ENCODE measurements at regions not wholly inside any gene's neighbourhood (a gene's known extent, or its start where the extent isn't known, plus 50 kb on each side); places are given as distances from the start of the nearest gene placed in this dataset.
A peak's percentile ranks its signal among the peaks of the same experiment; 100 is the strongest.

GRCh38 chr3:160130071-160130470, 95.2 kb upstream of the C3orf80 start:
- no peak for DNase-seq (ENCODE audit: low read depth)

GRCh38 chr3:160130950-160131349, 94.3 kb upstream of the C3orf80 start:
- peak; percentile 32 for DNase-seq (ENCODE audit: low read depth)

- DNase-seq (ENCODE audit: low read depth) = peak; percentile 31
Observed at GRCh38 chr3:160132226-160132625, 93.0 kb upstream of the C3orf80 start.

GRCh38 chr3:160133757-160134156, 91.5 kb upstream of the C3orf80 start:
- no peak for DNase-seq (ENCODE audit: low read depth)

GRCh38 chr3:160134454-160134853, 90.8 kb upstream of the C3orf80 start:
- DNase-seq (ENCODE audit: low read depth) = no peak

- peak; percentile 71 for DNase-seq (ENCODE audit: low read depth)
Observed at GRCh38 chr3:160134964-160135363, 90.3 kb upstream of the C3orf80 start.

- DNase-seq (ENCODE audit: low read depth) = no peak
Observed at GRCh38 chr3:160135851-160136250, 89.4 kb upstream of the C3orf80 start.

- no peak for DNase-seq (ENCODE audit: low read depth)
Observed at GRCh38 chr3:160136421-160136820, 88.8 kb upstream of the C3orf80 start.

GRCh38 chr3:160139291-160139690, 85.9 kb upstream of the C3orf80 start:
- DNase-seq (ENCODE audit: low read depth) = no peak

- DNase-seq (ENCODE audit: low read depth) = no peak
Observed at GRCh38 chr3:160140756-160141155, 84.5 kb upstream of the C3orf80 start.

- DNase-seq (ENCODE audit: low read depth) = no peak
Observed at GRCh38 chr3:160141485-160142185, 83.6 kb upstream of the C3orf80 start.

GRCh38 chr3:160143482-160143881, 81.7 kb upstream of the C3orf80 start:
- DNase-seq (ENCODE audit: low read depth) = no peak

GRCh38 chr3:160150066-160150465, 75.2 kb upstream of the C3orf80 start:
- DNase-seq (ENCODE audit: low read depth) = peak; percentile 13

- DNase-seq (ENCODE audit: low read depth) = peak; percentile 46
Observed at GRCh38 chr3:160150525-160150924, 74.7 kb upstream of the C3orf80 start.

GRCh38 chr3:160152638-160153037, 72.6 kb upstream of the C3orf80 start:
- DNase-seq (ENCODE audit: low read depth) = no peak

GRCh38 chr3:160154033-160154432, 71.2 kb upstream of the C3orf80 start:
- no peak for DNase-seq (ENCODE audit: low read depth)

GRCh38 chr3:160154596-160154995, 70.6 kb upstream of the C3orf80 start:
- DNase-seq (ENCODE audit: low read depth) = no peak

GRCh38 chr3:160157321-160157720, 67.9 kb upstream of the C3orf80 start:
- DNase-seq (ENCODE audit: low read depth) = no peak

- no peak for DNase-seq (ENCODE audit: low read depth)
Observed at GRCh38 chr3:160159341-160159740, 65.9 kb upstream of the C3orf80 start.

GRCh38 chr3:160159806-160160205, 65.4 kb upstream of the C3orf80 start:
- DNase-seq (ENCODE audit: low read depth) = no peak

- no peak for DNase-seq (ENCODE audit: low read depth)
Observed at GRCh38 chr3:160161921-160162320, 63.3 kb upstream of the C3orf80 start.

- DNase-seq (ENCODE audit: low read depth) = no peak
Observed at GRCh38 chr3:160162440-160162839, 62.8 kb upstream of the C3orf80 start.

- DNase-seq (ENCODE audit: low read depth) = peak; percentile 21
Observed at GRCh38 chr3:160163229-160163878, 61.9 kb upstream of the C3orf80 start.

GRCh38 chr3:160168246-160168645, 57.0 kb upstream of the C3orf80 start:
- no peak for DNase-seq (ENCODE audit: low read depth)

All from fibroblast of gingiva (primary cell).